ENCODE measurements at regions not wholly inside any gene's neighbourhood (a gene's known extent, or its start where the extent isn't known, plus 50 kb on each side); places are given as distances from the start of the nearest gene placed in this dataset.

DNA sequence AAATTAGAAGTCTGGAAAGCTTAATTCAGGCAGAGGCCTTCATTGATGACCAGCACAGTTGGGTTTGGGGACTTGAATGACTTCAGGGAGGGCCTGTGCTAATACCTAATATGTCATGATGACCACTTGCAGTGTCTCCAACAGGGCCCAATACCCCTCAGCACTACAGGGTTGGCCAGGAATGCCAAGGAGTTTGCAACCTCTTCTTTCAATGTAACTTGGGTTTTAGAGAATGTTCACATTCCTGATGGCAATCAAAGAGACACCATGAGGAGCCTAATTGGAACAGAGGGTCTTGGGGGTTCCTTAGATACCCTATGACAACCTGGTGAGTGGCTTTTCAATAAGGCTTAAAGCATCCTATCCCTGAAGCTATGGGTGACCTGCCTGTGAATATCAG, 52.4 kb upstream of the ST8SIA3 start:
- intact Hi-C loops (cut with DNase I), result no loop called here
- DNase-seq (no peak), ATAC-seq (no peak)

- no peak for DNase-seq
- intact Hi-C loops (cut with DNase I), result no loop called here
- ATAC-seq, result no peak
Measured at GRCh38 chr18:57301573-57302559, 50.5 kb upstream of the ST8SIA3 start.
